ENCODE measurements at regions not wholly inside any gene's neighbourhood (a gene's known extent, or its start where the extent isn't known, plus 50 kb on each side); places are given as distances from the start of the nearest gene placed in this dataset.

- TF ChIP-seq, protein P1, sequence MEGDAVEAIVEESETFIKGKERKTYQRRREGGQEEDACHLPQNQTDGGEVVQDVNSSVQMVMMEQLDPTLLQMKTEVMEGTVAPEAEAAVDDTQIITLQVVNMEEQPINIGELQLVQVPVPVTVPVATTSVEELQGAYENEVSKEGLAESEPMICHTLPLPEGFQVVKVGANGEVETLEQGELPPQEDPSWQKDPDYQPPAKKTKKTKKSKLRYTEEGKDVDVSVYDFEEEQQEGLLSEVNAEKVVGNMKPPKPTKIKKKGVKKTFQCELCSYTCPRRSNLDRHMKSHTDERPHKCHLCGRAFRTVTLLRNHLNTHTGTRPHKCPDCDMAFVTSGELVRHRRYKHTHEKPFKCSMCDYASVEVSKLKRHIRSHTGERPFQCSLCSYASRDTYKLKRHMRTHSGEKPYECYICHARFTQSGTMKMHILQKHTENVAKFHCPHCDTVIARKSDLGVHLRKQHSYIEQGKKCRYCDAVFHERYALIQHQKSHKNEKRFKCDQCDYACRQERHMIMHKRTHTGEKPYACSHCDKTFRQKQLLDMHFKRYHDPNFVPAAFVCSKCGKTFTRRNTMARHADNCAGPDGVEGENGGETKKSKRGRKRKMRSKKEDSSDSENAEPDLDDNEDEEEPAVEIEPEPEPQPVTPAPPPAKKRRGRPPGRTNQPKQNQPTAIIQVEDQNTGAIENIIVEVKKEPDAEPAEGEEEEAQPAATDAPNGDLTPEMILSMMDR (IDR thresholded peaks at IDR 0.05; ENCODE audit: low read depth, low read length): no peak
- DNase-seq (ENCODE audit: low read depth, low spot score): no peak
- H3K9me3 ChIP-seq (ENCODE audit: control insufficient read depth, insufficient read depth, low read length): no peaks in the 10 kb centered on the region; the same call in 1 of the 2 replicates
- POLR2A ChIA-PET: no interaction called here
- H3K4me3 ChIP-seq (ENCODE audit: low read depth, low read length): no peak overlapping the region
- no peak overlapping the region for H3K27ac ChIP-seq (ENCODE audit: low read depth, low read length)
- peaks cover 49% of the 10 kb centered on the region for H3K27me3 ChIP-seq (ENCODE audit: control insufficient read depth, insufficient read depth, low read length)
- CTCF ChIA-PET: no interaction called here
These were observed 62.7 kb upstream of the RUNX3 start for GRCh38 chr1:24992761-24993211.

DNA sequence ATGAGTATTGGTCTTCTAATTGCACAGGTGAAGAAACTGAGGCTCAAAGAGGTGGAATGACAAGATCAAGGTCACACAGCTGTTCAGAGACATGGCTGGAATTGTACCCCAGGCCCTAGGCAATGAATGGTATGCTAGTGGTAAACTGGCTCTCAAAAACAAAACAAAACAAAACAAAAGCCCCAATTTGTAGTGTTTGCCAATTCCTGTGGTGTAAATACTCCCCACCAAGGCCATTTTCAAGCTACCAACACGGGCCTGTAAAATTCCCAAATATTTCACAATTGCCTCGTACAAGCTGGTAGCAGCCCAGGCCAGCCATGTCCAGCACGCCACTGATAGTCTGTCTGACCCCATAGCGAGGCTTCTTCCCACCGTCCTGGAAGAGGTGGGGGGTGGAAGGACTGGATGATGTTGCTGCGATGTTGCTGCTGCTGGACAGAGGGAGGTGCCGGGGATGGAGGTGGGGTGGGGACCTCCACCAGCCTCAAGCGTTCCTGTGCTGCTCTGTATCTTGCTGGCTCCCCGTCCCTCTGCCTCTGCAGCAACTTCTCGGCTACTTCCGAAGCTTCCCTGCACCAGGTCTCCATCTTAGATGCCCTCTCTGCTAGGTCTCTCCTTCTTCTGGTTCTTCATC, 62.2 kb upstream of the RUNX3 start:
- CTCF ChIA-PET: no interaction called here
- H3K9me3 ChIP-seq (ENCODE audit: control insufficient read depth, insufficient read depth, low read length): no peaks in the 10 kb centered on the region; the same call in 1 of the 2 replicates
- TF ChIP-seq, protein P1 (IDR thresholded peaks at IDR 0.05; ENCODE audit: low read depth, low read length): no peak
- POLR2A ChIA-PET: no interaction called here
- peaks cover 54% of the 10 kb centered on the region for H3K27me3 ChIP-seq (ENCODE audit: control insufficient read depth, insufficient read depth, low read length)
- H3K27ac ChIP-seq (ENCODE audit: low read depth, low read length): no peak overlapping the region
- H3K4me3 ChIP-seq (ENCODE audit: low read depth, low read length): no peak overlapping the region
- DNase-seq (ENCODE audit: low read depth, low spot score): no peak

DNA sequence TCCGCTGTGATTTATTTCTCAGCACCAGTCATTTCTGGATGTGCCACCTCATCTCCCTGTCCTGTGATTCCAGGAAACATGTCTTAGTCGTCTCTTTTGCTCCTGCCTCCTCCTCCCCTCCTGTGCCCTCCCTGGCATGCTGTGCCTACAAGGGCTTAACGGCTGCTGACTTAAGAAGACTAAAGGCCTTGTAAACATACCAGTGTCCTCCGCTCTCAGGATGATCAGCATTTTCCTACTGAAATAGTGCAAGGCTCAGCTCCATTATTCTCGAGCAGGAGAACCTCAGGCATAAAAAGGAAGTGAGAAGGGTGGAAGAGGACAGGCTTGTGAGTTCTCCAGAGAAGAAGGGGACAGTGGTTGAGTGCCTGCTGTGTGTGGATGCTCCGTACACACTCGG, 61.6 kb upstream of the RUNX3 start:
- DNase-seq (ENCODE audit: low read depth, low spot score): no peak
- ChIA-PET CTCF (no interaction called here), POLR2A (no interaction called here)
- Histone ChIP-seq H3K27me3 (ENCODE audit: control insufficient read depth, insufficient read depth, low read length) (peaks cover 57% of the 10 kb centered on the region), H3K4me3 (ENCODE audit: low read depth, low read length) (no peak overlapping the region), H3K27ac (ENCODE audit: low read depth, low read length) (no peak overlapping the region), H3K9me3 (ENCODE audit: control insufficient read depth, insufficient read depth, low read length) (no peaks in the 10 kb centered on the region; the same call in 1 of the 2 replicates)
- TF ChIP-seq, protein P1 (IDR thresholded peaks at IDR 0.05; ENCODE audit: low read depth, low read length): no peak

DNA sequence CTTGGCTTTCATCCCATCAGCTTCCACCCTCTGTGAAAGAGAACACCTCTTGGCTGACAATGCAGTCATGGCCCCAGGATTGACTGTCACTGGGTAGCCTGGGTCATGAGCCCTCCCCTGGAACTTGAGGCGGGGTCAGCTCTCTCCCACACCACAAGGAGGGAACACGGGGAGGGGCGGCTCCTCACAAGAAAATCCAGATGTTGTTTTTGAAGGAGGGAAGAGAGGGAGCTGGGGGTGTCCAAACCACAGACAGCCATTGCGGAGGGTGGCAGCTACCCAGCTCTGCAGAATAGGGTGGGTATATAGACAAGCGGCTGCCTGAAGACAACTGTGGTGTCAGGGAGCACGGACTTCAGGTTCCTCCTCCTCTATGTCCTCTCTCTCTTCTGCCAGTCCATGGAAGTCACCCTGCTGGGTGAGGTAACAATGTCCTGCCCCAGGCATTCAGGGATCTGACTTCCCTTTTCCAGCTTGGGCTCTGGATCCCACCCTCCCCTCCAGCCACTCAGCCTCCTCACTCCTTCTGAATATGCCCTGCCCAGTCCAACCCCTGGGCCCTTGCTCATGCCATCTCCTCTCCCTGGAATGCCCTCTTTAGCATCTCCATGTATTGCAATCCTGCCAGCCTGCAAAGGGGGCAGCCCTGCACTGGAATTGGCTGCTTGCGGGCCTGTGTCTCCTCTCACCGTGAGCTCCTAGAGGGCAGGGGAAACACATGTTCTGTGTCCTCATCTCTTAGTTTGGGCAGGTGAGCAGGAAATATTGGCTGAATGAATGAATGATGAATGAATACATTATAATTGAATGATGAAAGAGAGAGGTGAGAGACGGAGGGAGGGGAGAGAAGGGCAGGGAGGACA, 60.9 kb upstream of the RUNX3 start:
- H3K27ac ChIP-seq (ENCODE audit: low read depth, low read length): no peak overlapping the region
- CTCF ChIA-PET: interaction anchor here (0.8 kb wide), 1 partner anchor 46 kb away, joined by 3 read pairs; no protein-coding TSS in a partner anchor
- TF ChIP-seq, protein P1 (IDR thresholded peaks at IDR 0.05; ENCODE audit: low read depth, low read length): no peak

DNA sequence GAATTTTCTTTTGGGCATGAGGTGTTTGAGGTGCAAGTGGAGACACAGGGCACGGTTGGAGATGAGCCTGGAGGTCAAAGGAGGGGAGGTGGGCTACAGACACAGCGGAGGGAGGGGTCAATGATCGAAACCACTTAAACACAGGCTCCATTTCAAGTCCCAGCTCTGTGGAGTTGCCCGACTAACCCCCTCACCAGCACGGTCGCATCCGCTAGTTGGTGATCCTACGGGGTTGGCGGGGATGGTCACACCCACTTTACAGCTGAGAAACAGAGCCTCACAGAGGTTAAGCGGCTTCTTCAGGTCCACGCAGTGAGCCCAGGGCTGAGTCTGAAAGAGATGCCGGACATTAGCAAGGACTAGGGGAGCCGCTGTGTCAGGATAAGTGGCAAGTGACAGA, 60.1 kb upstream of the RUNX3 start:
- Histone ChIP-seq H3K4me3 (ENCODE audit: low read depth, low read length) (no peak overlapping the region), H3K9me3 (ENCODE audit: control insufficient read depth, insufficient read depth, low read length) (no peaks in the 10 kb centered on the region; the same call in 1 of the 2 replicates), H3K27ac (ENCODE audit: low read depth, low read length) (no peak overlapping the region), H3K27me3 (ENCODE audit: control insufficient read depth, insufficient read depth, low read length) (peaks cover 60% of the 10 kb centered on the region)
- ChIA-PET CTCF (no interaction called here), POLR2A (no interaction called here)
- TF ChIP-seq, protein P1 (IDR thresholded peaks at IDR 0.05; ENCODE audit: low read depth, low read length): no peak
- DNase-seq (ENCODE audit: low read depth, low spot score): no peak

More for the DNA sequence above, 60.9 kb upstream of the RUNX3 start:
- Histone ChIP-seq H3K9me3 (ENCODE audit: control insufficient read depth, insufficient read depth, low read length) (no peaks in the 10 kb centered on the region; the same call in 1 of the 2 replicates), H3K27me3 (ENCODE audit: control insufficient read depth, insufficient read depth, low read length) (peaks cover 55% of the 10 kb centered on the region), H3K4me3 (ENCODE audit: low read depth, low read length) (no peak overlapping the region)
- no peak for DNase-seq (ENCODE audit: low read depth, low spot score)
- POLR2A ChIA-PET: no interaction called here
